ENCODE measurements at regions not wholly inside any gene's neighbourhood (a gene's known extent, or its start where the extent isn't known, plus 50 kb on each side); places are given as distances from the start of the nearest gene placed in this dataset.

- DNase-seq (ENCODE audit: low read depth in 2 of 2): no peak
Observed at GRCh38 chr6:4587171-4587570, 189.0 kb upstream of the CDYL start.

DNA sequence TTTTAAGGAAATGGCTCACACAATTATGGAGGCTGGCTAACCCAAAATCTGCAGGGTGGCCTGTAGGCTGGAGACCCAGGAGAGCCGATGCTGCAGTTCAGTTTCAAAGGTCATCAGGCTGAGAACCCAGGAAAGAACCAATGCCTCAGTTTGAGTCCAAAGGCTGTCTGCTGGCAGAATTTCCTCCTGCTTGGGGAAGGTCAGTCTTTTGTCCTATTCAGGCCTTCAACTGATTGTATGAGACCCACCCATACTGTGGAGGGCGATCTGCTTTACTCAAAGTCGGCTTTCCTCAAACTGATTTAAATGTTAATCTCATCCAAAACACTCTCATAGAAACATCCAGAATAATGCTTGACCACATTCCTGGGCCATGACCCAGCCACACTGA is 189.7 kb upstream of the CDYL start:
- DNase-seq (ENCODE audit: low read depth in 2 of 2): no peak

GRCh38 chr6:4585682-4586468 is 190.3 kb upstream of the CDYL start:
- DNase-seq (ENCODE audit: low read depth in 2 of 2): no peak

DNA sequence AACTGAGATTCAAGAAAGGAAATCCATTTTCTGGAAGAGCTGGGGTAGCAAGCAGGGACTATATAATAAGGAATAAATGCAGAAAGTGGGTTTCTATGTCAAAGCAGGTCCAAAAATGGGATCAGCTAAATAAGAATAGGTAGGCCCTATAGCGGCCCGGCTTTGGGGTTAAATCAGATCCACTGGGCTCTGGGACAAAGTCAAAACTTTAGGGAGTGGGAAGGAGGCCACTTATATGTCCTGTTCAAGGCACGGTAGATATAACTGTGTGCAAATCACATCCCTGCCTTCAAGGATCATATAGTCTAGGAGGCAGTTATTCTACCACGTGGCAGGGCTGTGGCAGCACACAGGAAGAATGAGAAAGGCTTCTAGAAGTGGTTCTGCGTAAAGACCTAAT is 191.4 kb upstream of the CDYL start:
- no peak for DNase-seq (ENCODE audit: low read depth in 2 of 2)

GRCh38 chr6:4582506-4583417 is 193.4 kb upstream of the CDYL start:
- no peak for DNase-seq (ENCODE audit: low read depth in 2 of 2)

DNA sequence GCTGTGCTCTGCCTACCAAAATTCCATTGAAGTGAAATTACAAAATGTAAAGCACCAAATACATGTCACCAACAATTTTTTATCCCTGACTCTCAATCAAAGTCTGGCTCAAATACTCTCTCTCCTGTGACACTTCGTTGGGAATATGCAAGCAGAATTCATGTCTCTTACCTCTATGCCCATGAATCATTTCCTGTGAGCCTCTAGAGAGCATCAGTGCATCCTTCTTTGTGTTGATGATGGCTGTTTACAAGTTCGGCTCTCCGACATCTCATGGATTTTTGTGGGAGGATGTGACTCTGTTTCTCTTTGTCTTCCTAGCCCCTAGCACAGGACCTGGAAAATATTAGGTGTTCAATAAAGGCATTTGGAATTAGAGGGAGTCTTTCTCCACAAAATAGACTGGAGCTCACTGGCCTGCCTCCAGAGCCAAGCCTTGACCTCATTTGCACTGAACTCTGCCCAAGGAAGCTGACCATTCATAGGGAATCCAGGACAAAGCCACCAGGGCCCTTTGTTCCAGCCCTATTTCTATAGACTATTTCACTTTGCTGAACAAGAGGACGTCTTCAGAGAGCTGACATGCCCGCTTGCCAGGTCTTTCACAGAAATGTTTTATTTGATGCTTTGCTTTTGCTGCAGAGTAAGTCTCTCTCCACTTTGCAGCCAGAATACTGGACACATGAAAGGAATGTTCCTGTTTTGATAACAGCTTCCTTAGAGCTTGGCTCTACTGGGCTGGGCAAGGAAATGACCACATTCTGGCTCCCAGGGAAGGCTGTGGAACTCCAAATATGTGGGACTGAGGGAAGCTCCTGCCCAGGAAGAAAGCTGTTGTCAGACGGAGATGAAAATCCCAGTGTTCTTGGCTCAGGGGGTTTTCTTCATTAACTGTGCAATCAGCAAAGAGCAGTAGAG is 194.5 kb upstream of the CDYL start:
- no peak for DNase-seq (ENCODE audit: low read depth in 2 of 2)

- DNase-seq (ENCODE audit: low read depth in 2 of 2): no peak
Observed at GRCh38 chr6:4580361-4580760, 195.8 kb upstream of the CDYL start.

DNA sequence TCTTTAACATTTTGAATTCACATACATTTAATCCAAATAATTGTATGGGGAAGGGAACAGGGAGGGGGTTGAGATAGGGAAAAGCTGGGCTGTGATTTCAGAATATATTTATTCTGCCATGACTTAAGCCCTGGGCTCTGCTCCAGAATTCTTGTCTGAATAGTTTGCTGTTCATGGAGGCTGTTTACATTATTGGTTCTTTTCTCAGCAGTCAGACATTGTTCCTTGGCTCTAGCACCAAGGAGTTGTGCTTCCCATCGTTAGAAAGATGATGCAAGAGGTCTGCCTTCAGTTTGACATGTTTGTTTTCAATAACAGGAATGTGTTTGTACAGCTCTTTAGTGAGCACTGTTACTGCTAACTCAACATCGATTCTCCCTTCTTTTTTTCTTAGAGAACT is 198.8 kb upstream of the CDYL start:
- no peak for DNase-seq (ENCODE audit: low read depth in 2 of 2)

DNA sequence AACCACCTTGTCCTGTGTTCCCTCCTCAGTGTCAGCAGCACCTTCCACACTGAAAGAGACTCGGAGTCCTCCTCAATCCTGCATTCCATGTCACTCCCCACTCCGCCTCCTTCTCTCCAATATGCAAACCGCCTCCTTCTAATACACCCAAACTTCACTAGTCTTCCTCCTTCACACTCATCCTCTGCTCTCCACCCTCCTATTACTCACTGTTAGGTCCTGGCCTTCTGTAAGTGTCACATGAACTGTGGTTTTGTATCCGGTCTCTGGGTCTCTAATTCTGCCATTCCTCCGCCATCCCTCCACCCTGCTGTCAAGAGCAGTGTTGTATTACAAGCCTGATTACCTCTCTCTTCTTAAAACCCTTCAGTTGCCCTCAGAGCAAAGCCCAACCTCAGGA is 200.5 kb upstream of the CDYL start:
- DNase-seq (ENCODE audit: low read depth in 2 of 2): no peak

- DNase-seq (ENCODE audit: low read depth in 2 of 2): no peak
Observed at GRCh38 chr6:4574007-4574406, 202.2 kb upstream of the CDYL start.

GRCh38 chr6:4571011-4571410 is 205.2 kb upstream of the CDYL start:
- no peak for DNase-seq (ENCODE audit: low read depth in 2 of 2)

- DNase-seq (ENCODE audit: low read depth in 2 of 2): no peak
Observed at GRCh38 chr6:4568138-4568537, 208.1 kb upstream of the CDYL start.

DNA sequence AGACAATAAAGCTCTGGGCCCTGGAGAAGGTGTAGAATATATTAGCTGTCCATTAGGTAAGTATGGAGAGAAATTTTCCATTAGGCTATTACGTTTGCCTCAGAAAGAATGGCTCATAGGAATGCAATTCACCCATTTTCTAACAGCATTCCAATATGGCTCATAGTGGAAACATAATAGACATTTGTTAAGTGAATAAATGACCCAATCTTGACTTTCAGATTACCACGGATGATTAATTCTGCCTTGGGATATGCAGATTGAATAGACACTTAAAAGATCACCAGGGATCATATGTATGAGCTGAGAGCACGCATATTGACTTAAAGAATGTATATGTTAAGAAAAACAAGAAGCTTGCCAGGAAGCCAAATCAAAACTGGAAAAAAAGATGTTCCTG is 209.1 kb upstream of the CDYL start:
- no peak for DNase-seq (ENCODE audit: low read depth in 2 of 2)

DNA sequence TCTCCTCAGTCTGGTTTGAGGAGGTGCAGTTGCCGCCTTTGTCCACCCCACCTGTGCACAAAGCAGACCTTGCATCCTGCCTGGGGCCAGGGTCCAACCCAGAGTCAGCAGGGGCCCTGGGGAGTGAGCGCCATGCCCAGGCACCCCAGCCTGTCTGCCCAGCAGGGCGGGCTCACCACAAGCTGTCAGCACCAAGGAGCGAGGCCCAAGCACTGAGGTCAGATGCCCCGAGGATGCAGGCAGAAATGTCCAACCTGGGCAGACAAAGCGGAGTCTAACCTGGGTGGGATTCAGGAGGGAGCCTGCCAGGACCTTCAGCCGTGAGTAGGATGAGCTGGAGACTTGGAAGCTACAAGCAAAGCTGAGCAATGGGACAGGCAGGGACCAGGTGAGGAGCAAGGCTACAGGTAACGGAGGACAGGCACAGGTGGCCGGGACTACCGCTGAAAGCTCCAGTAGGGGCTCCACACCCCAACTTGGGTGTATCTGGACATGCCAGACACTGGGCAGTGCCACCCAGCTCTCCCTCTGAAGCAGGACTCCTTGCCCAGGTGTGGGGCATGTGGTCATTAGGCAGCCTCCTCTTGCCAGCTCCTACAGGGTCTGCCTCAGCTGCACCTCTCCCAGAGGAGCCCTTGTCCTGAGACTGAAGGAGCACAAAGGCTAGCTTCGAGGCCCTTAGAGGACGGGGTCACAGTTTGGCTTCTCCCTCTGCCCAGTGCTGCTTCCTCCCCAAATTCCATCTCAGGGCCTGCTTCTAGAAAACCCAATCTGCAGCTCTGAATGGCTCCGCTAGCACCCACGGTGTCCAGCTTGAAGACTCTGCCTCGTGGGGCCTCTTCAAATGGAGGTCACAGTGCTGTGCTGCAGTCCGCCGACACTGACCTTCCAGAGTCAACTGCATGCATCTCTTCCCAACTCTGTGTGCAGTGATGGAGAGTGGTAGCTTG is 210.6 kb upstream of the CDYL start:
- DNase-seq (ENCODE audit: low read depth in 2 of 2): no peak

DNA sequence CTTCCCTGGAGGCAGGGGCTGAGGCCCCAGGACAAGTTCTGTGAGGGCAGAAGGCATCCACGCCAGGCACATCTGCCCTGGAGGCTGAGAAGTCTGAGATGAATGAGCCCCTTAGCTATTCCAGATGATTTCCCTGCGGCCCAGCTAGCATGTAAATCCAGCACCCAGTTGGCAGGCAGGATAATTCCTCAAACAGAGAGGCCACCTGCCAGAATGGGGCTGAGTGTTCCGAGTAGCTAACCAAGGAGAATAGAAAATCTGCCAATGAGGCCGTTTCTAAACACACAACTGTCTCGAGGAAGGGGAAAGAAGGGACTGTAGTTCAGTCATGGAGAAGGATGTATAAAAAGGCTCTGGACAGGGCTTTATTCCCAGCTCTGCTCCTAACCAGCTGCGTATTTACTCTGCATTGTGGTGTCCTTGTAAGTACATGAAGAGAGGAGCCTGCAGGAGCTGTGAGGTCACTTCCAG is 211.4 kb upstream of the CDYL start:
- DNase-seq (ENCODE audit: low read depth in 2 of 2): no peak

- no peak for DNase-seq (ENCODE audit: low read depth in 2 of 2)
Observed at GRCh38 chr6:4563877-4564276, 212.3 kb upstream of the CDYL start.

GRCh38 chr6:4563156-4563555 is 213.0 kb upstream of the CDYL start:
- no peak for DNase-seq (ENCODE audit: low read depth in 2 of 2)

- DNase-seq (ENCODE audit: low read depth in 2 of 2): no peak
Observed at GRCh38 chr6:4561773-4562400, 214.3 kb upstream of the CDYL start.

GRCh38 chr6:4561078-4561435 is 215.1 kb upstream of the CDYL start:
- no peak for DNase-seq (ENCODE audit: low read depth in 2 of 2)

Measured in stimulated activated CD8-positive, alpha-beta memory T cell treated with anti-CD3 and anti-CD28 coated beads, Interleukin-7, amount 100 ng/mL, for 4 hours (primary cell).